Iris pigment epithelial cell (primary cell): ENCODE measurements at regions not wholly inside any gene's neighbourhood (a gene's known extent, or its start where the extent isn't known, plus 50 kb on each side); places are given as distances from the start of the nearest gene placed in this dataset.

Experiments used
- DNase-seq: peaks from one replicate; pipeline ENCODE4 v3.0.0-alpha.2; 2011; ENCODE audit warnings: low read depth

DNA sequence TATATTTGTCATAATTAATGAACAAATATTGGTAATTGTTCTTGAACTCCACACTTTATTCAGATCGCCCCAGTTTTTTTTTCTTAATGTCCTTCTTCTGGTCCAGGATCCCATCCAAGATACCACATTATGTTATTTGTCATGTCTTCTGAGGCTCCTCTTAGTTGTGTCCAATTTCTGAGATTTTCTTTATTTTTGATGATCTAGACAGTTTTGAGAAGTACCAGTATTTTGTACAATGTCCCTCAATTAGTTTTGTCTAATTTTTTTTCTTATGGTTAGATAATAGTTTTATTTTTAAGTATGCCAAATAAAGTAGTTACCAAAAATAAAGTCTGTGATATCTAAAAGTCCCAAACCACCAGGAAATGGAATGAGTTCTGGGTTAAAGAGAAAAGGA is 440.8 kb upstream of the ATP2B1 start:
- no peak for DNase-seq

DNA sequence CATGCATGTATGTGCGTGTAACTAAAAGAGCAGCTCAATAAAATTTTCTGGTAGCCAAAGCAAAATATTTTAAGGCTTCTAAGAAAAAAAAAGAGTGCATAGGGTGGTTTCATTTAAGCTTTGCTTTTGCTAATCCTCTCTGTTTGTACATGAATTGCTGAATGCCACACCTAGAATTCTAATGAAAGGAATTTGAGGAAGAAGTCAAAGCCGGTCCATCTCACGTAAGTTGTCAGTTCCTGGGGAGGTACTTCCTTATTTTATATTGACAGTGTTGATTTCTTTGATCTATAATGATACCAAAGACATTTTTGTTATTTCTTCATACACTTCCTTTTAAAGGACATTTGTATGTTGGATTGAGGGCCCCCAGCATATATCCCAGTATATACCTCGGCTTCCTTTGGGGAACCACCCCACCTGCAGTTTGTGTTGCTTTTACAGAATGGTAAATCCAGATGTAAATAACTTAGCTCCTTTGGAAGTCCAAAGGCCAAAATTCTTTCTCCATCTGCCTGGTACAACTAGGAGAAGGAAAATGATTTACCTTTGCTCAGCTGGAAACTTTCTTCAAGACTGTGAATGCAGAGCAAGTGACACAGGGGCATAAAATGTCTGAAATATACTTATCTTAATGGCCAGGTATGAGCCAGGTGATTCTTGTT is 420.9 kb upstream of the ATP2B1 start:
- DNase-seq, result no peak

DNA sequence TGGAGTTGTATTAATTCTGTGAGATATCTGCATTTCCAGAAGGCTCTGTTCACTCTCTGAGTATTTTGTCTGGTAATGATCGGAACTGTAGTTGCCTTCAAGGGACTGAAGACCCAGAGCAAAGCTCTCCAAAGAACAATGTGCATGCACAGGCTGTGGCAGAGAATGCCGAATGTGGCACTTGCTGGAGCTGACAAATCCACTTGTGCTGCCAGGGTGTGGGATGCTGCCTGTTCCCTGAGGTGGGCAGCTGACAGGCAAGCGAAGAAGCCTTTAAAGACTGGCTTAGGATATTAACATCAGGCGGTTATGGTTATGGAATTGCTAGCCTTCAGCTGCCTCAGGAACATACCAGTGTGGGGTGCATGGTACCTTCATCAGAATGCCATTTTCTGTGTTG is 419.9 kb upstream of the ATP2B1 start:
- no peak for DNase-seq

DNA sequence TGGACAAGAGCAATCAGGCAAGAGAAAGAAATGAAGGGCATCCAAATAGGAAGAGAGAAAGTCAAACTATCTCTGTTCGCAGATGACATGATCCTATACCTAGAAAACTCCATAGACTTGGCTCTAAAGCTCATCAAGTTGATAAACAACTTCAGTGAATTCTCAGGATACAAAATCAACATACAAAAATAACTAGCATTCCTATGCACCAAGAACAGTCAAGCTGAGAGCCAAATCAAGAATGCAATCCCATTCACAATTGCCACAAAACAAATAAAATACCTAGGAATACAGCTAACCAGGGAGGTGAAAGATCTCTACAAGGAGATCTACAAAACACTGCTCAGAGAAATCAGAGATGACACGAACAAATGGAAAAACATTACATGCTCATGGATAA is 417.5 kb upstream of the ATP2B1 start:
- DNase-seq, result no peak

DNA sequence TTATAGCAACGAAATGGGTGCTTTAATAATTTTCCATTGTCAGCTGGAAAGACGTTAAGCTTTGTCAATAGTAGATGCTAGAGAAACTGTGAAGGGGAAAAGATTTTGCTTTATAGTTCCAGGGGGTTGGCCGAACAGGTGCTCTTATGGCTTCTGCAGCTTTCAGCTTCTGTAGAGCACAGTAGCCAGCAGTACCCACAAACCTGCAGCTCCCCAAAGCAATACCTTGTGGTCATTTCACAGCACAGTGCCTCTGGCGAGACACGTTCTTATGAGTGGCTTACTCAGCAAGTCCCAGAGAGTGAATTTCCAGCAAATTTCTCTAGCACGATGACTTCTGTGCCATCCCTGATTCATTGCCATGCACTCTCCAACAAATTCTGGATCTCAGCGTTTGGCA is 416.3 kb upstream of the ATP2B1 start:
- no peak for DNase-seq

DNA sequence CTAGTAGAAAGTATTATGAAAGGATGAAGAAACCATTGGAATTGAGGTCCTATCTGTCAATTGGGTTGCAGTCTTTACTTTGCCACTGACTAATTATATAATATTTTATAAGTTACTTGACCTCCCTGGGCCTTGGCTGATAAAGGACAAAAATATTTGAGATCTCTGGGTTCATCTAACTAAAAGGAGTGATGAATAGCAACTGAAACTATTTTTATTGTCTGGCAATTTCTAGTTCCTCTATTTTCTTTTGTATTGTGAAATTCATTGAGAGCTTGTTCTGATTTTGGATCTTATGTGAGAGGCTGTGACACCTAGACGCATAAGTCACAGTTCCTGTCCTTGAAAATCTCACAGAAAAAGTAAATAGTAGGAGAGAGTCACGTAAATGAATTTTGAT is 415.7 kb upstream of the ATP2B1 start:
- DNase-seq, result no peak

DNA sequence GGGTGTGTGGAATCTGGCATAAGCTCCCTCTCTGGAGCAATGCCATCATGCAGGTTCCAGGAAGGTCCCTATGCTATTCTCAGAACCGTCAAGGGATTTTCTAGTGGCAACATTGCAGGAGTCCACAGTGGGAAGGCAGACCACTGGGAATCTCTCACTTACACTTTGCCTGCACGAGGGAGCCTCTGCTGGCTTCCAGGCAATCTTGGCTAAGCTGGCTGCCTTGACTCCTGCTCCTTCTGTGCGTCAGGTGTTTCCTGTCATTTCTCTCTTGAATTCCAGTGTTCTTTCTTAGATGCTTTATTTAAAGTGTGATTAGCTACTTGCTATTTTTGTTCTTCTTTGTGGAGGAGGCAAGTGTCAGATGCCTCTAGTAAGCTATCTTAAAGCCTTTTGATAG is 414.0 kb upstream of the ATP2B1 start:
- no peak for DNase-seq

DNA sequence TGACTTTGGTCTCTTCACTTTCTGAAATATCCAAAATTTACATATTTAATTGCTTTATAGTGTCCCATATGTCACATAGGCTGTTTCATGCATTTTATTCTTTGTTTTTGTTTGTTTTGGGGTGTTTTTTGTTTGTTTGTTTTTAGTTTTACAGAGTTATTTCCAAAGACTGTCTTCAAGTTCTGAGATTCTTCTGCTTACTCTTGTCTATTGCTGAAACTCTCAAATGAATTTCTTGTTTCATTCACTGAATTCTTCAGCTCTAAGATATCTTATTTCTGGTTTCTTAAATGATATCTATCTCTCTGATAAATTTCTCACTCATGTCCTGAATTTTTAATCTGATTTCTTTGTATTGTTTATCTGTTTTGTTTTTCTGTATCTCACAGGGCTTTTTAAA is 412.0 kb upstream of the ATP2B1 start:
- DNase-seq, result no peak

DNA sequence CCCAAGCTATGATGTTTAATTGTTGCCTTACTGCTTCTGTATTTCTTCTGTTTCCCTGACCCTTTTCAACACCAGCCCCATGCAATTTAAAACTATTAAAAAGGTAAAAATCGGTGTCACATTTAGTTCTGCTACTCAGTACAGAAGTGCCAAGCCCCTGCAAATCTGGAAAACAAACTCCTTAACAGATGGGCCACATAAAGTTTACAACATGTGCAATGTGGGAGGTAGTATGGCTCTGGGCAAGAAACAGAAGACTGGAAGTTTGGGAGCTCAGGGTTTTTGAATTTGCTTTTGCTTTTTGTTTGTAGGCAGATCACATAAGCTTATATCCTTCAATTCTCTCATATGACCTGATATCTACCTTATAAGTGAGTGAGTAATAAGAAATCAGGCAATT is 404.0 kb upstream of the ATP2B1 start:
- no peak for DNase-seq

DNA sequence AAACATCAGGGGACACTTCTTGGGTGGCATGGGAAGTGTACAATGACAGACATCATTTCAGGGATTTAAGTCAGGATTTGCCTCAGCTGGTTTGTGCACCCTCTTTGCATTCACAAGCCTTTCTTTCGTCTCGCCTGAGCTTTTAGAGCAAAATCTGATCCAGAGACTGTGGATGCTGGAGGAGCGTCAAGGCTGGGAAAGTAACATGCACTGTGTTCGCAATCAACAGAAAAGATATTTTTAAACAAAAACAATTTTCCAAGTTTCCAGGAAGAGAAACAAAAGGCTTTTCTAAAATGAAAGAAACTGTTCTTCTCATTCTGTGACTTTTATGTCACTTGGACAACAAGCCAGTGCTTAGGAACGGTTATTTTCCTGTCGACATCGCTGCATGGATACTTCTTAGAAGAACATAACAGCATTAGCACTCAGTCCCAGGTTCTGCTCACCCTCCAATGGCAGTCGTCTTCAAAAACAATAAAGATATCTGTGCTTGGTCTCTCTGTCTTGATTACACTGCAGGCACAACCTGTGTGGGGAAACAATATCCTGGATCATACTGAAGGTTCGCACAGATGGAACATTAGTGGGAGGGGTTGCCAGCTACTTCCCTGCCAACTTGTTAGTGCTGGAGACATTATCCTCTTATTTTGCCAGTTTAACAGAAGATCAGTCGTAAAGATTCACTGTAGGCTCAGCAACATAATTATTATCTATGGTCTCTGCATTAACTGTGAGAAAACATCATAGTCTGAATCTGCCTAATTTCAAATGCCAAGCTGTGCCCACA is 403.3 kb upstream of the ATP2B1 start:
- DNase-seq, result no peak

DNA sequence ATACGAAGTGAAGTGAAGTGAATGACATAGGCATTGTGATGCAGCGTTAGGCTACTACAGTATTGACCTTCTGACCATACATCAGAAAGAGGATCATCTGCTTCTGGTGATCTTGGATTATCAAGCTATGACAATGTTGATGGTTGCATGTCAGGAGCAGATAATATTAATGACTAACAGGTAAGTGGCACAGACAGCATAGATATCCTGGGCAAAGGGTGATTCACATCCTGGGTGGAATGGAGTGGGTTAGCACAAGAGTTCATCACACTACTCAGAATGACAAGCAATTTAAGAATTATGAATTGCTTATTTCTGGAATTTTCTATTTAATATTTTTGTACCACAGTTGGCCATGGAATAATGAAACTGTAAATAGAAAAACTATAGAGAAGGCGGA is 397.9 kb upstream of the ATP2B1 start:
- DNase-seq, result no peak

DNA sequence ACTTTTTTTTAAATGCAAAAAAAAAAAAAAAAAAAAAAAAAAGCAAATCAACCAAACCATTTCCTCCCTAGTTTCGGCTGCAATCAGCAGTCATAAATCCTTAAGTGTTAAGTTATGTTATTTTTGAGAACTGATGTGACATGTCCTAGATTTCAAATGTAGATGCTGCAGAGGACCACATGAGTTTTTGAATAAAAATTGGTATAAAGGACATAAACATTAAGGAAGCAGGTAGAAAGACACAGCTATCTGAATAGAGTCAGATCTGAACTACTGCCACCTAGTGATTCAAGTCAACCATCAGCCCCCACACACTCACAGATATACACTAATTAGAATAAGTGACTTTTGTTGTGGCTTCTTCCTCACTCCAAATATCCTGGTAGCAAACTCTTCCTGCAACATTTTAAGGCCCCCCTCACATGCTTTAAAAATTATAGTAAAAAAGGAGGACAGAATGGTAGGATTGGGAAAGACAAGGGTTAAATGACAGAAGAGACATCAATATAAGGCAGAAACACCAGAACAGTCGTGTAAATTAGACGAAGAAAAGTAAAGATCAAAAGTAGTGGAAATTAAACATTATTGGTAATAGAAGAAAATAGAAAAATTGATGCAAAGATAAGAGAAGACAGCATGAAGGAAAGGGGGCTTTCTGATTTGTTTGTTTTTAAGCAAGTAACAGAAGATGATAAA is 394.5 kb upstream of the ATP2B1 start:
- DNase-seq, result peak; percentile 57

DNA sequence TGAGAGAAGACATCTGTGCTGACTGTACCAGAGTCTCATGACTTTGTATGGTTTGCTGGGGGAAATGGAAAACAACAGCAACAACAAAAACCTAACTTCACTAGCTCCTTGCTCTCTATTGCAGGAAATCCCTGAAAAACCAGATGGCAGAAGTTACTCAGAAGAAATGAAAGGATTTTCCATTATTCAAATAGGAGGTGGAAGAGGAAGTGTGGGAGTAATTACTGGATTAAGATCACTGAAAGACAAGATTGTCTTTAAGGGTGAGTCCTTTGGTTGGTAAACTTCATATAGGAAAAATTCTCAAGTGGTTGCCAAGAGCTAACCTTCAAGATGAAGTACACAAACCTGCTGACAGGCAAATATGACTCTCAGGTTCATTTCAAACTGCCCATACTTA is 391.9 kb upstream of the ATP2B1 start:
- DNase-seq, result no peak

DNA sequence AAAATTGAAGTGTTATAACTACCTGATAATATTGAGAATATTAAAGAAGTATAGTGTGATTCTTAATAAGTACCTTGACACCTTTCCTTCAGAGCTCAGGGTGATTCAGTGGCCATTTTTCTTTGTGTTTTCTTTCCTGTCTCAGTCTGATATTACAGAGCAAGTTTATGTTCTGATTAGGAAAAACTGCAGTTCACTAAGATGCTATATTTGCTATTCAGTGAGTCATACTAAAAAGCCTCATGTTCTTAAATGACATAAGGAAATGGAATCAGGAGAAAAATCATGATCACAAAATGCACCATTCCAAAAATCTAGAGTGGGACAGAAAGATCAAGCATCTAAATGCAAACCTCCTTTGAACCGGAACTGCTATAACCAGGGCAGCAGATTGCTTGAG is 390.6 kb upstream of the ATP2B1 start:
- DNase-seq, result peak; percentile 36

DNA sequence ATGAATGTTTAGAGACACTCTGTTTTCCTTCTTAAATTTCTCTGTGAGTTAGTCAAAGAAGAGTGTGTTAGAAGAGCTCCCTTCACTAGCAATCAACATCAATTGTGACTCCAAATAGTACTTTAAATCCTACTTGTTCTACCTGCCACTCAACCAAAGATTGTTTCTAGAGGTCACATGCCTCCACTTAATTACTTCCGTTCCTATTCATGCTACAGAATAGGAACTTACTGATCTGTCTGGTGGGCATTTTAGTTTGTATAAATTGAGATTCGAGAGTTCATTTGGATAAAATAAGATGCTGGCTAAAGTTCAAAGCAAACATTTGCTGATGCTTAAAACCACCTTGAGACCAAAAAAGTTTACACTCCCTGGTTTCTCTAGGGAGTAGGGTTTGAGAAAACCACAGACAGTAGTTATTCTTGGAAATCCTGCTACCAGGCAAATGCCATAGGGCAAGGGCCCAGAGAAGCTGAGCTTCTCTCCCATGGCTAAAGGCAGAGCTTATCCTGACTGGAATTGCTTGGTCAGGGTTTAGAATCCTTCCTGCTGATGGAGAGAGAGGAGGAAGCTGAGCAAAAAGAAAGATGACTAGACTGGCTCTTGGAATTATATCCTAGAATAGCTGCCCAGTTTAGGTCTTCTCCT is 389.6 kb upstream of the ATP2B1 start:
- no peak for DNase-seq

DNA sequence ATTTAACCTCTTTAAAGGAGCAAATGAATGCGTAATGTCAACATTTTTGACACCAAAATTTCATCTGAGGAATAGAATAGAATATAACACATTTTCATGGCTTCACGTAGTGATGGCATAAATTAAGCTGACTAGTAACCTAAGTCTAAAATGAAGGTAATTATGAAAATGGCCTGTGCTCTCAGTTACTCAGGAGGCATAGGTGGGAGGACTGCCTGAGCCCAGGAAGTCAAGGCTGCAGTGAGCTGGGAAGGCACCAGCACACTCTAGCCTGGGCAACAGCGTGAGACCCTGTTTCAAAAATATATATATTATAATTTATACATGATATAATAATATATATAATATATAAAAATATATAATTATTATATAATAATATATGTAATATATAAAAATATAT is 383.2 kb upstream of the ATP2B1 start:
- no peak for DNase-seq

DNA sequence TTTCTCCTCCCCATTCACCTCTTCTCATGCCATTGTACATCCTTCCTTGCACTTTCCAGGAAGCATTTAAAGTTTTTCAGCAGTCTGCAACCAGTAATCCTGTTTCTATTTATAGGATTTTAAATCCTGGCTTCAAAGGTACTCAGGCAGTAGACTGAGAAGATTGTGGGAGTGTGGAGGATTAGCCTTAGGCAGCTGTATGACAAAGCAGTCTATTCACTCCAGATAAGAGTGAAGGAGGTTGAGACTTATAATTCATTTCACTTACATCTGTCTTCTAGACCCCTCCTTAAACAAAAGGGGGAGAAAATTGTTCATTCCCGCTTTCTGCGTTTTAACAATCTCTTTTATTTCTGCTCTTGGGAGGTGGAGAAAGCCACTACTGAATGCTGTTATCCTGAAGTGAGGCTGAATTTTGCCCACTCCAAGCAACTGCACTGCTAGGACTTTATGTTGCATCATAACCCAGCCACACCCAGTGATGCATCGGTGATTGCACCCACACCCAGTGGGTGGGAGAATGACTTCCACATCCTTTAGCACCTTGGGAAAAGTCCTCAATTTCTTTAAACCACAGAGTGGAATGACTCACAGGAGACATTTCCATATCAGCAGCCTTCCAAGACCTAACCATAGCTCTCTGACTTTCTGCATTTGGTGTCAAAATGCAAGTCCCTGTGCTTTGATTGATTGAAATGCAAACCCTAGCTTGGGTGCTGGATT is 382.5 kb upstream of the ATP2B1 start:
- peak; percentile 91 for DNase-seq

DNA sequence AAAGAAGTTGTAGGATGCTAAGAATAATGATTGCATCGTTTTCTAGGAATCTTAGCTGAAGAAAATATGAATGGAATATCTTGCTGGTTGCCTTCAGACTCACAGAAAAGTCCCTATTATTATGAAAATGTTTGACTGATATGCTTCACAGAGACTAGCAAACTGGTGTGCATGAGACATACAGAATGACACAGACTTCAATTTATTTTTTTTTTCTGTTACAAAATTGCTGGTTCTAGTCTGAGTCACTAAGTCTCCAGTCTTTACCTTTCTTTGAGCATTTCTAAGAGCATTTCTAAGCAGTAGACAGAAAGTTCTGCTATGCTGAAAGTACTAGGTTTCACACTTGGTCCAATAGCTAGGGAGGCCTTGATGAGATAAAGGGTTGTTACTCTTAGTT is 377.6 kb upstream of the ATP2B1 start:
- peak; percentile 50 for DNase-seq

DNA sequence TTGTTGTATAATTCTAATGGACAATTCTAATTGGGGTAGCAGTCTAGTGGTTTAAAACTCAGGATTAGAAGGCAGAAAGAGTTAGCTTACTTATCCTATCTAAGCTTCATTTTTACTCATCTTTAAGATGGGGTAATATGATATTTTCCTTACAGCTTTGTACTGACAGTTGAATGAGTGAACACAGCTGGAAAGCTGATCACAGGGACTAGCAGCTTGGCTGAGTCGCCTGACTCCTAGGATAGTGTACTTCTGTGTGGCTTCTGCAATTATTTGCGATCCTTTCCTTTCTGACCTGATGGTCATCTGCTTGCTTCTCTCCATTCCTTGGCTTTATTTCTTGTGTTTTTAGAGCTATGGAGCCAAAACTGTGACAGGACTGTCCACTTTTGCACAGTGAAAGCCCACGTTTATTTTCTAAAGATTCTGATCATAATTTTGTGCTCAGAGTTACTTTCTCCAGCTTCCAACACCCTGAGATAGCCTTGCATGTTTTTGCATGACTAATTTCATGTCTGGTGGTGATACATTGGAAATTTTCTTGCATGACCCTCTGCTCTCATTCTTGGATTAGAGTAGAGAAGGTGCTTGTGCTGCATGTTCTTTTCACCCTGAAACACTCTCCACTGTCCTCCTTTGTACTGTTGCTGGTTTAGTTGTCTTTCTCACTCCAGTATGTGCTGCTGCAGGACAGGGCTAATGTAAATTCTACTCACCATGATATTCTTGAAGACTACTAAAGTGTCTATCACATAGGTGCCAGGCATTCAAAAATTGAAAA is 377.0 kb upstream of the ATP2B1 start:
- peak; percentile 30 for DNase-seq

DNA sequence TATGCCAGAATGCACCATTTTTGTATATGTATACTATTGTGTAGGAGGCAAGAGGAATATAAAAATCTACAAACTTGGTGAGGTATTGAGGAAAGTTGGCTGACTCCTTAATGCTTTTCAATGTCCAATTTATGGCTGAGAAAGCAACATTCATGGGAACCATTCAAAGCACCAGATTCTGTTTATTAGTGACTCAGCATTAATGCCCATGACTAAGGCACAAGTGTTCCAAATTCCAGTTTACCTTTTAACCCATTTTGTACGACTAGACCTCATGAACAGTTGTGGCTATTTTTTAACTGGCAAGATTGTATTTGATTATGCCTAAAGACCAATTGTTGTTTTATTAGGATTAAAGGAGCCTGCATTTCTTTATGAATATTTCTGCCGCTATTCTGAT is 375.4 kb upstream of the ATP2B1 start:
- DNase-seq, result no peak

DNA sequence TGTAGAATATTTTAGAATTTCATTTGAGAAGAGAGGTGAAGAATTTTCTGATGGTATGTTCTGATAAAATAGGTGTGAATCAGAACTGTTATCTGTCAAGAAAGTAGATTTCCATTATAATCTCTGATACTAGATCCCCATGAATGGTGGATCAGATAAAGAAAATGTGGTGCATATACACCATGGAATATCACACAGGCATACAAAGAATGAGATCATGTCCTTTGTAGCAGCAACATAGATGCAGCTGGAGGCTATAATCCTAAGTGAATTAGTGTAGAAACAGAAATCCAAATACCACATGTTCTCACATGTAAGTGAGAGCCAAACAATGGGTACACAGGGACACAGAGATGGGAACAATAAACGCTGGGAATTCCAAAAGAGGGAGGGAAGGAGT is 372.0 kb upstream of the ATP2B1 start:
- DNase-seq, result no peak
